SW480 (cell line): ENCODE measurements at regions not wholly inside any gene's neighbourhood (a gene's known extent, or its start where the extent isn't known, plus 50 kb on each side); places are given as distances from the start of the nearest gene placed in this dataset.
"Not testable (repeated sequence)": the region's sequence is repeated elsewhere in the genome, so short reads cannot be mapped to it uniquely, and the experiment has no call there.

ENCODE experiments used
- DNase-seq: peaks from one replicate; pipeline ENCODE4 v3.0.0-alpha.2; 2016; ENCODE audit warnings: low spot score

DNA sequence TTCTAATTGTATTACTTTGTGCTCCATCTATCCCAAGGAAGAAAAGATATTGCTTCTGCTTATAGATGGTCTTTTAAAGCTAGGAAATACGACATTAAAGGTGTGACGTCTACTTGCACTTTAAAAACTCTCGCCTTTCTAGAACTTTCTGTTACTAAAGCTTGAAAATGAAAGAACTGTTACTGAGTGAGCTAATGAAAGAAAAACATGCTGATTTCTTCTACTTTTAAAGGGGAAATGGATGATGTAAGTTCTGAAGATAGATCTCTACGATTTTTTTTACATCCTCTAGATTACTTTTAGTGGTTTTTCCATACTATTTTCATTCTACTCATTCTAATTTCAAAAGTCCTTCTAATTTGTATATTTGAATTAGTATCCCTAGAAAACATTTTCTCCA, 387.5 kb downstream of the USP25 start:
- no peak for DNase-seq

DNA sequence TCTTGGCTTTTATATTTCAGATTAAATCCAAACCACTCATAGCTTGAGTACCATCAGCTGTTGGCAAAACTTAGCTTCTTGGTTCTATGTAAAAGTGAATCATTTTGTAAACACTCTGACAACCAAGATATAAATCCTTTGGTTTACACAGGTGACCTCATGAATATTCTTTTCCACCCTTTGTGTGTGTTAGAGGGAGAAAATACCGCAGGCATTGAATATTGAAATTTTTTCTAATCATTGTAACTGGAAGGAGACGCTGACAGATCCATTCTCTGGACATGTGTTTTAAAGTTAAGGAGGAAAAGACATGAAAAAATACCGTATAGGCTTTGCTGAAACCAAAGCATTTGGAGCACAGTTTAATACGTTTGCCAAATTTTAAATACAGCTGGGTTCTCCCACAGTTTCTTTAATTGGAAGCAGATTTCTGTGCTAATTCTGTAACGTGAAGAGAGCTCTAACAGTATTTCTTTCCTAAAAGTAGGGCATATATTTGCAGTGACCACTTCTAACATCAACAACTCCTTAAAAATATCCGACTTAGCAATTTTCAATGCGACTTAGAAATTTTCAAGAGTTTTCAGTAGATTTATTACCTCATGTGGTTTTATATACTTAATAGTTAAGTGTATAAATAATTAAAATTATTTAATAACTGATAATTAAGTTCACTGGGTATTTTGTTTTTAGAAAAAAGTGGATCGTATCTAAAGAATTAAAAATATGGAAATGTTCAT, 388.2 kb downstream of the USP25 start:
- no peak for DNase-seq

DNA sequence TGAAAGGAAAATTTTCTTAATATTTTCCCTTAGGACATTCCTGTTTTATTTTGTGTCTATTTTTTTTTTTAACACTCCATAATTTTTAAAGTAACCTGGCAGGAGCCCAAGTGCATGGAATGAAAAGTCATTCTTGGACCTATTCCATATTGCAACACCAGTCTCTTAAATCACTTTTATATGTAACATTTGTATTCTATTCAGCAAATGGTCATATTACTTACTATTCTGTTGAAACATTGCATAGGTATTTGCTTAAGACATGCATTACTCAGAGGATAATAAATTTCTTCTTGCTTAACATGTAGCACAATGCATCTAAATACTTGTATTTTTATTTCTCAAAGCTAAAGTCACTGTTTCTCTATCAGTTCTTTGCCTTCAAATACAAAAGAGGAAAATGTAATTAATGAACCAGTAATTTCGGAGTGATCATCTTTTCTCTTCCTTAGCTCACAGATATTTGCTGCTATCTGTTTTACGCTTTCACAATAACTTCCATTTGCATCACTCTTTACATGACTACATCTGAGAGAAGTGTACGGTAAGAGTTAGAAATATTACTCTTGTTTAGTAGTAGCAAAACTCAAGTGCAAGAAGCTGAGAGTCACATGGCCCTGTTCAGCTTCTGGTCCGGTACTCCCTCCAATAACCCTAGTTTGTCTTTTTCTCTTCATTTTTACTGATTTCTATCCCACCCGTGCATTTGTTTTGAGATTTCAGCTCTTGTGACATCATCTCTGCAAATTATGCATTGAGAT, 394.8 kb downstream of the USP25 start:
- no peak for DNase-seq

DNA sequence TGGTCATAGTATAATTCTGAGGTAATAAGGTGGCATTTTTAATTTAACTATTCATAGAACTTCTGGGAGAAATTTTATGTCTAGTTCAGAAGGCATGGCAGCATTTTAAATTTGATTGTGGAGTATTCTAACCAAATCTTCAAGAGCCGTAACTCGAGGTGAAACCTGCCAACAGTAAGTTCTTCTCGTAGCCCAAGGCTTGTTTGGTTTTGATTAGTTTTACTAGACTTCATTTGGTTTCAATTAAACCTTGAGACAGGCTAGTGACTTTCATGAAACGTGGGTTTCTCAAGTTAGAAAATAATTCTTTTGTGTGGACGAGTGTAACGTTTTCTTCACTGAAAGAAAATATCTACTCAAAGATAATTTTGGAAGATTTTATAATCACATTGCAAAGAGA, 395.5 kb downstream of the USP25 start:
- DNase-seq, result no peak

DNA sequence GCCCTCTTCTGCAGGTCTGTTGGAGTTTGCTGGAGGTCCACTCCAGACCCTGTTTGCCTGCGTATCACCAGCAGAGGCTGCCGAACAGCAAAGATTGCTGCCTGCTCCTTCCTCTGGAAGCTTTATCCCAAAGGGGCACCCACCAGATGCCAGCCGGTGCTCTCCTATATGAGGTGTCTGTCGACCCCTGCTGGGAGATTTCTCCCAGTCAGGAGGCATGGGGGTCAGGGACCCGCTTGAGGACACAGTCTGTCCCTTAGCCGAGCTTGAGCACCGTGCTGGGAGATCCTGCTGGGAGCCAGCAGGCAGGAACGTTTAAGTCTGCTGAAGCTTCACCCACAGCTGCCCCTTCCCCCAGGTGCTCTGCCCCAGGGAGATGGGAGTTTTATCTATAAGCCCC, 402.7 kb downstream of the USP25 start:
- DNase-seq, result not testable (repeated sequence)

DNA sequence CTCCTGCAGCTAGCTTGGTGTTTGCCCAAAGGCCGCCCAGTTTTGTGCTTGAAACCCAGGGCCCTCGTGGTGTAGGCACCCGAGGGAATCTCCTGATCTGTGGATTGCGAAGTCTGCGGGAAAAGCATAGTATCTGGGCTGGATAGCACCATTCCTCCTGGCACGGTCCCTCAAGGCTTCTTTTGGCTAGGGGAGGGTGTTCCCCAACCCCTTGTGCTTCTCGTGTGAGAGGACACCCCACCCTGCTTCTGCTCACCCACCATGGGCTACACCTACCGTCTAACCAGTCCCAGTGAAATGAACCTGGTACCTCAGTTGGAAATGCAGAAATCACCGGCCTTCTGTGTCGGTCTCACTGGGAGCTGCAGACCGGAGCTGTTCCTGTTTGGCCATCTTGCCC, 403.5 kb downstream of the USP25 start:
- no peak for DNase-seq

DNA sequence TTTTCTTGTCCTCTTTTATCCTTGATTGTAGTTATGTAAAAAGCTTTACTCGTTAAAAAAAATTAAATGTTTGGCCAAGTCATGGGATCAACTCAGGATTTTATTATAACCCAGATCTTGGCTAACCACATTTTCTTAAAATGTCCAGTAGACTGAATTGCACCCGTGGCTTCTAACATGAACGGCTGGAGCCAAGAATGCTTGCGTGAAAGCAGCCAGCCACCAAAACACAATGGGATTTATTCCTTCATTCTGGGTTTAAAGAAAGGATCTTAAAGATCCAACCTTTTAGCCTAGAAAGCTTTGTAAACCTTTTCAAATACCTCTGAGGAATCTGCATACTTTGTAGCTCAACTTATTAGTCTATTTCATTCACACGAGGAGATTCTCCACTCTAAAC, 404.4 kb downstream of the USP25 start:
- no peak for DNase-seq

DNA sequence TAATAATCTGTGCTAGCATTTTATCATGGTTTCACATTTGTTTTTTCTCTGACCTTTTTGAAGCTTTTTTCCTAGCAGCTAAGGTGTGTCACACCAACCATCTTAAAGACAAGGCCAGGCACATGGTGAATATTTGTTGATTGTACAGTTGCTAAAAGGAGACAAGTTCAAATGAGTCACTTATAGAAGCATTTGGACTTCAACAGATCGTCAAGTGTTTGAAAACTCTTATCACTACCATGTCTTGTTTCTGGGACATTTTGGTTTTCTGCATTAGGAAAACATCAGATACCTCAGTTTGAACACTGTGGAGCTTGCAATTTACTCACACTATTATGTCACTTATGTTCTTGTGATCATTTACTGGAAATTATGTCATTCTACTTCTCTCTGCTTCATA, 407.3 kb downstream of the USP25 start:
- no peak for DNase-seq

DNA sequence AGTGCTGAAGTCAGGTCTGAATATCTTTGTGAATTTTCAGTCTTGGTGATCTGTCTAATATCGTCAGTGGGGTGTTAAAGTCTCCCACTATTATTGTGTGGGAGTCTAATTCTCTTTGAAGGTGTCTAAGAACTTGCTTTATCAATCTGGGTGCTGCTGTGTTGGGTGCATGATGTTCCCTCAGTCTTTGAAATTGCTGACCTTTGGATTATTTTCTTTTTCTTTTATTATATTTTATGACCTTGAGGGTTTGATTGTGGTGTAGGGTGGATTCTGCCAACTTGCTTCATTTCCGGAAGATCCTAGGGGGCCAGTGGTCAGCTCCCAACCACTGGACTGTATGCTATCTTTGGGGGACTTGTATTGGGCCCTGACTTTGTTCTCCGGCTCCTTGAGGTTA, 415.3 kb downstream of the USP25 start:
- DNase-seq, result no peak

DNA sequence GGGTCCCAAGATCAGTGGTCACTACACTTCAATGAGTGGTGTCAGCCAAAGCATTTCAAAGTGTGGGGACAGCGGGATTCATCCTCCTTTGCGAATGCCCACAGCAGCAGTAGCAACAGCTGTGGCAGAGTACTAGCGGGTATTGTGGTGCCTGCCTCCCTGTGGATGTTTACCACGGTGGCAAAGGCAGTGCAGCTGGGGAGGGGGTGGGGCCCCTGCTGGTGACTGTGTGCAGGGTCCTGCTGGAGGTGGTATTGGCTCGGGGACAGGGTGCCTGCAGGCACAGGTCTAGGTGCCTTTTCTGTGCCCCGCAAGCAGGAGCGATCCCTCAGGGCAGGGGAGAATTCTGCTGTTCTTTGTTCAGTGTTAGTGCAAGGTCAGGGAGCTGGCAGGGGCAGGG, 415.7 kb downstream of the USP25 start:
- DNase-seq, result no peak

DNA sequence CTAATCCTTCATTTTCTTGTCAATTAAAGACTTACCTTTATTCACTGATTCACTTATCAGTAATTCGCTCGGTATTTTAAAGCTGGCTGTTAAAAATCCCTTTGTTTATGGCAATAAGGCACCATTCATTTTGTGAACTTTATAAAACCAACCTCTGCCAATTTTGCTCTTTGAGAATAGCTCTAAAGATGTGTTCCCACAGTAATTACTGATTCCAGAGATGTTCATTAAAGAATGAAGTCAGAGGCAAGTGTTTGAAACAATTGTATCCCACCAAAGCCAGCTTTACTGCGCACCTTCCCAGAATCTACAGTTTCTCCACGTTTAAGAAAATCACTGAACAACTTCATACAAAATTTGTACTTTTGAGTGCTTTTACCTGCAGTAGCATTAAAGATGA, 424.5 kb downstream of the USP25 start:
- no peak for DNase-seq

DNA sequence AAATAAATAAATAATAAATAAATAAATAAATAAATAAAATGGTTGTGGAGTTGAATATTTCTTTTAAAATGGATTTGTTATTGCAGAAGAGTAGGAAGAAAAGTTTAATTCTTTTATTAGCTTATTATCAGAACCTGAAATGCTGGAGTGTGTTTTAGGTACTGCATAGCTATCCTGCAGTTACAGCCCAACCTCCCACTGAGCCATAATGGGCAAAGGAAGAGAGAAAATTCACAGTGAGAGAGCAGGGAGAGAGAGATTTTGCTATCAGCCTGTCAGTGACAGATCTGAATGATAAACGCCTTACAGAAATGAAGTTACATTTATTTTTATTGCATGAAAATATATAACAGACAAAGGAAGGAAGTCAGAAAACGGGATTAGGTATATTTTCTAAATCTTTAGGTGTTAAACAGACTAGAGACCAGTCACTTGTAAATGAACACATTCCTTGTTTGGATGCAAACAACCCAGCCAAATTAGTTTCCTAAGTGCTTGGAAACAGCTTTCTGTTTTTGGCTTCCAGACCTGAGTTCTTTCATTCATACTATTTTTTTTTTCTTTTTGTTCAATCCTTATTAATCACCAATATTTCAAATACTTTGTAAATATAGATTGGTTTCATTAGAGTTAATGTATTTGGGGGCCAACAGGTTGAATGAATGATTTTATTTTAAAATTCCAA, 425.3 kb downstream of the USP25 start:
- DNase-seq, result no peak

DNA sequence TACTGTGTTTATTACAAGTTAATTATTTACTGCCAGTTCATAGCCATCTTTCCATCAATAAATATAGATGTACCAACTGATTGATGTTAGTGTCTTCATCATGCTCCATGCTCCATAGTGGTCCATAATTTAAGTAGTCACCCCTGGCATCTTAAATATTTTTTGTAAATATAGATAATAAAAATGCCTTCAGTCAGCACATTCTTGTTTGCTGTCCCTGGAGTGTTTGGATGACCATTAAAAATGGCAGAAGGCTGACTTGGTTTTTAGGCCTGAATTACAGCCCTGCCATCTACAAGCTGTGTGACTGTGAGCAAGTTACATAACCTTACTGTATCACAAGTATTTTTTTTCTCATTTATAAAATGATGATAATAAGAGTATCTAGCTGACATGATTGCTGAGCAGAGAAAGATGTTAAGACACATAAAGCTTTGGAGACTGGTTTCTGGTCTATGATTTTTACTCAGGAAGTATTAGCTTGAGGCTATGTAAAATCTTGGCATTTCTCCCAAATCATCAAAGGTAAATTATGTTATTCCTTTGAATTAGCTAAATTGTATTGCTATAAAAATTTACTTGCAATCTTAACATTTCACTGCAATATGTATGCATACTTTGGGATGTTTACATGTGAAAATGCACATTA, 427.2 kb downstream of the USP25 start:
- no peak for DNase-seq

DNA sequence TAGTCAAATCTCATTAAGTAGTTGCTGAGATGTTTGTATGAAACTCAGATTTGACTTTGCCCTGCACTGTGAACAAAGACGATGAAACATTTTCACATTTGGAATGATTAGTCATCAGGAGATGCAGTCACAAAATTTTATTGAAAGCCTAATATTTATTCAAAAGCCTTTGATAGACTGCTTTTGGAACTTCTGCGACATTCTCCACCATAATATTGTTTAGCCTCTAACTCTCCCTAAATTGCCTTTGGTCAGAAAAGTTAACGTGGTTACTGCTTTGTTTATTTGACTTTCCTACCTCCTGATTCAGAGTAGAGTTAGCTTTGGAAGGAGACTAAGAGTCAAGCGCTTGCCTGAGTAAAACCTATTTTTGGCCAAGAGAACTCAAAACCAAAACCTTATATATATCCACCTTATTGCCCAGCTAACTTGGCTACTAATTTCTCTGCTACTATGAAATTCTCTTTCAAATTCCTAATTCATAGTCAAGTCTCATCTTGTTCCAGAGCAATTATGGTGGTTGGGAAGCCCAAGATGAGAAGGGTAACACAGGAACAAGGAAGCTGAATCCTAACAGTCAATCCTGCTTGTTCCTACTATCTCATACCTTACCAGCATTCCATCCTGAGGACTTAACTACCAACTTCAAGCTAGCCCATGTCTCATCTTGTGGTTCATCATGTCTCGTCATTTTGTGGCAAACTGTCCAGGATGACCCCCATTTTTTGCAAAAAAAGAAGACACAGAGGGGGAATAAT, 429.6 kb downstream of the USP25 start:
- DNase-seq, result no peak

DNA sequence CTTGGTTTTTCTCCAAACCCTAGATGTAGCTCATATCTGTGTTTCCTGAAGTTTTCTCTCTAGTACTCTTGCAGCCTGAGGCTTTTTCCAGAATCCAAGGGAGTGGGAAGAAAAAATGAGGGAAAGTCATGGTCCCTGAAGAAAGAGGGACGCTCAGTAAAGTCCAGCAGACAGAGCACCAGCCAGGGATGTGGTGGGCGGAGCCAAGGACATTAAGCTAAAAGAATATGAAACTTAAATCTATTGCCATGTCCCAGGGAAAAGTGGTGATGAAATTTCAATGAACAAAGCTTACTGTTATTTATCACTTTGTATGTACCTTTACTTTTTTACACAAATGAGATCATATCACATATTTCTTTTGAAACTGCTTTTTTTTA, 430.2 kb downstream of the USP25 start:
- DNase-seq, result no peak

DNA sequence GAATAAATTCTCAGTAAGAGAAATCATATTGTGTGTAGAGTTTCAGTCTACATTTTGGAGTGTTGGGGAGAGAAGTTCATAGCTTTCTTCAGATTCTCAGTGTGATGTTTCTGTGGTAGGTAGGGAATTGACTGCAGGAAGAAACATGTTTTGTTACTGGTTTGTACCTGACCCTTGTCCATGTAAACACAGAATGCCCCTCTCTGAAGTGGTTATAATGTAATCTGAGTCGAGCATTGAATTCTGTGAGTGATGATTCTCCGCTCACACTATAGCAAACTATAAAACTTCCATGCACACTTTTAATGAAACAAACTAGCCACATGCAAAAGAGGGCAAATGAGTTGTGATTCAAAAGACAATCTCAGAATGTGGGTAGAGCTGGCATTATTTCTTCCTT, 433.2 kb downstream of the USP25 start:
- DNase-seq, result peak; percentile 37

DNA sequence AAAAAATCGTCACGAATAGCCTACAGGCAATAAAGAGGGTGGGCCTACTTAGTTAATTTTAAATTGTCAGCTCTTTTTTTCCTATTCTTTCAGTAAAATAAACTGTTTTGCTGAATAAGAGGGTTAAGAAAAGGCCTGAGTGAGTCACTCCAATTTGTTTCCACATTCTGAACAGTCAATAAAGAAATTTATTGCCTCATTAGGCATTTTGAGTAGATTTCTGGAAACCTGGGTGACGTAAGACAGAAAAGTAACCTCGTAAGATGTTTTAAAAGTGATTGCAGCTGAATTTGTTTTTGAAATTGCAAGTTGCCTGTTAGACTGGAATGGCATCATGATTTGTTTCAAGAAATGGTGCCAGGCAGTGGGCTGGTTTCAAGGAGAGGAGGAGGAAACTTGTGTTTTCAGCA, 439.3 kb downstream of the USP25 start:
- no peak for DNase-seq

DNA sequence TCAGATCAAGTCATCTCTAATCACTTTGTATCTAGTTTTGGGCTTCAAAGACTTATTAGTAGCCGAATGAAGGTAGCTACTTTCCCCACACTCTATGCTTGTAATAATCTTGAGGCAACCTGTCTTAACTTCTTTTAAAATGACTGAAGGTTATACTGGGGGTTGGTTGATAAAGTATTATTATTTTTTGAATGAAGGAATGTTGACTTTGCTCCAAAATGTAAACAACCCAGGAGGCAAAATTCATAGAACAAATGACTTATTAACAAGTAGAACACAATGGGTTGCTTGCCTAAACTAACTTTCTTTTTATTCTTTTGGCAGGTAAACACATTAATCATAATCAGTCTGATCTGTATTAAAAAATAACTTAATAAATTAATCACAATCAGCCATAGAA, 440.0 kb downstream of the USP25 start:
- DNase-seq, result no peak

DNA sequence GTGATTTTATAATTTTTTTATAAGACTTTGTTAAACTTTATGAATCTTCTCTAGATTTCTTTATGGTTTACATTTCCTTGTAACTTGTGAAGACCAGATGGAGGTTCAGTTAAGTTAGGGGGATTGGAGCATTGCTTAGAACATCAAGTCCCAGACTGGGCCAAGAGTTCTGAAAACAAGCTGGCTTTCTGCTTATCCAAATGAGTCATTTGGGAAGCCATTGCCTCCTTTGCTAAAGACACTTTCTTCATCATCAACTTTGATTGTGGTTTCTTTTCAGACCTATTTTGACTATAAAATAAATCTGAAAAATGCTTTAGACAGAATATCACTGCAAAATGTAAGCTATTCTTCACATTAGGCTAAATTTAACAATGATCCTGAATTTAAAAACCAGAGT, 446.8 kb downstream of the USP25 start:
- DNase-seq, result no peak

DNA sequence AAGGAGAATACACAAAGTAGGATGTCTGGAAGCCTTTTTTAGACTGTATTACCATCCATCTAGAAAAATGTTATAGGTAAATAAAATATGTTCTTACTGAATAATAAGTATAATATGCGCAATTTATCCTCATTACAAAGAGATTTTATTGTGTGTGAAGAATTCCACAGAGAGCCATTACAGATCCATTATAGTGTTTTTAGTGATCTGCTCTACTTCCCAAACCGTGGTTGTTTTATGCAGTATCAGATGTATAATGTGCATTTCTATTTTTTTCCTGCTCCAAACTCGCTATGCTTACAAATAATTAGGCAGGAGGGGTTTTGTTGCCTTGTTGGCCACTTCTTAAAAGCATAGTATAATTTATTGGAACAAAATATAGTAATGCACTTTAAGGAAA, 447.8 kb downstream of the USP25 start:
- DNase-seq, result no peak

DNA sequence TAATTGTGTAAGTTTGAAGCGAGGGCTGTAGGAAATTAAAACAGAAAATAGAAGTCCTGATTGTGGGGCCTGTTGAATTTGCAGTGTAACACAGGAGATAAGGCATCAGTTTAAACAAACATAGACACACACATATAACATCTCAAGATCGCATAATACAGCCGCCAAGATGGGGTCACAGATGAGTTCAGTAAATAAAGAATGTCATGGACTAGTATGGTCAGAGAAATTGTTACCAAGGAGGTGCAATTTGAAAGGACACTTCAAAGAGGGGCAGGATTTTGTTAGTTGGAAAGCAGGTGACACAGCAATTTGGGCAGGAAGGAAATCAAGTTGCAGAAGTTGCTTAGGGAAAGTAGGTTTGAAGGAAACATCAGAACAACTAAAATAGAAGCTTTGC, 450.0 kb downstream of the USP25 start:
- peak; percentile 9 for DNase-seq

DNA sequence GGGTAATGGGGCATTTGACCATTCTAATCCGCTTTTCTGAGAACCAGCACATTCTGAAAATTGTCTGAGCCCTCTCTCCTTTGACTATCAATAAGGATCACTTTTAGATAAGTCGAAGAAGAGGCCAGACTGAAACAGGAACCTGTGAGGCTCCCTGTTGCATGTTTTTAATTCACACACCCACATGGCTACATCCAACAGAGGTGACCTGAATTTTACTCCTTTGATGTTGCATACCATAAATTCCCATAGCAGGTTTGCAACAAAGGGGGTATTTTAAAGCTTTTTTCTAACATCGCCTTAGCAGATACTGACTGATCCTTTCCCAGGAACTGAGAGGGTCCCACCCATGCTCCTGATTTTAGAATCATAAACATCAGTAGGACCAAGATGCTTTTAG, 450.8 kb downstream of the USP25 start:
- DNase-seq, result peak; percentile 71
